GM12874 (cell line): ENCODE measurements at regions not wholly inside any gene's neighbourhood (a gene's known extent, or its start where the extent isn't known, plus 50 kb on each side); places are given as distances from the start of the nearest gene placed in this dataset.

ENCODE experiments used
- CTCF ChIP-seq: IDR thresholded peaks from 2 replicates; pipeline ENCODE4 v1.5.1; 2011; ENCODE audit warnings: low read depth, mild to moderate bottlenecking, control low read depth, low read length, moderate library complexity; ENCODE audit not compliant: insufficient read depth

- no peak for TF ChIP-seq CTCF
These were observed 420.8 kb downstream of the CCDC91 start for GRCh38 chr12:28611115-28611435.

GRCh38 chr12:28611449-28611848 lies 421.2 kb downstream of the CCDC91 start:
- TF ChIP-seq CTCF, result no peak

GRCh38 chr12:28618171-28618570 lies 427.9 kb downstream of the CCDC91 start:
- TF ChIP-seq CTCF, result no peak

- TF ChIP-seq CTCF, result no peak
These were observed 428.5 kb downstream of the CCDC91 start for GRCh38 chr12:28618772-28619171.

- TF ChIP-seq CTCF, result no peak
These were observed 430.0 kb downstream of the CCDC91 start for GRCh38 chr12:28620281-28620680.

GRCh38 chr12:28622406-28622805 lies 432.1 kb downstream of the CCDC91 start:
- TF ChIP-seq CTCF, result no peak

GRCh38 chr12:28626504-28626903 lies 436.2 kb downstream of the CCDC91 start:
- TF ChIP-seq CTCF, result no peak

GRCh38 chr12:28629691-28630090 lies 439.4 kb downstream of the CCDC91 start:
- no peak for TF ChIP-seq CTCF
